PC-3 (cell line): ENCODE measurements at regions not wholly inside any gene's neighbourhood (a gene's known extent, or its start where the extent isn't known, plus 50 kb on each side); places are given as distances from the start of the nearest gene placed in this dataset.

Source experiments
- CTCF ChIP-seq: fragments of 300-600 bp; sonication (generic); conservative IDR thresholded peaks from 2 replicates; pipeline ENCODE4 v1.5.1; 2017; ENCODE audit warnings: antibody characterized with exemption, low read depth, mild to moderate bottlenecking, low read length
- EZH2 ChIP-seq: fragments of 300-600 bp; sonication (generic); IDR thresholded peaks from one replicate; pipeline ENCODE4 v1.6.1; 2017; ENCODE audit warnings: antibody characterized with exemption, mild to moderate bottlenecking, low read length; ENCODE audit not compliant: unreplicated experiment

DNA sequence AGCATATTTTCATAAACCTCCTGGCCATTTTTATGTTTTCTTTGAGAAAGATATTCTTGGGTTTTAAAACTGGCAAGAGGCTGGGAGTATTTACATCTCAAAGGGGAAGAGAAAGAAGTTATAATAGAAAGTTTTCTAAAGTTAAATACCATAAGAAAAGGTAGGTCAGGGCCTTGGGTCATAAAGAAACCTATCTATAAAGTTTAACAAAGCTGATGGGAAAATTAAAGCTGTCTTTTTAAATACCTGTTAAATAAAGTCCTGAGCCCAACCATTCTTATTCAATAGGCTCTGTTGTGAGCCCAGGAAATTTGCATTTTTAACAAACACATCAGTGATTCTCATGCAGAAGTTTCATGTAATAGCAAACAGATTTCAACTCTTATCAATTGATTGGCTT, 451.8 kb upstream of the INTU start:
- TF ChIP-seq EZH2 (no peak), CTCF (no peak)
